IPS DF 4.7 (cell line): ENCODE measurements at regions not wholly inside any gene's neighbourhood (a gene's known extent, or its start where the extent isn't known, plus 50 kb on each side); places are given as distances from the start of the nearest gene placed in this dataset.

Source experiments
- DNase-seq: peaks from one replicate; pipeline ENCODE4 v3.0.0-alpha.2; 2013; ENCODE audit warnings: low spot score; ENCODE audit errors: extremely low read depth

- no peak for DNase-seq
Observed at GRCh38 chr15:77557564-77557963, 75.1 kb downstream of the LINGO1 start.

- DNase-seq: no peak
Observed at GRCh38 chr15:77557144-77557543, 75.6 kb downstream of the LINGO1 start.

GRCh38 chr15:77556622-77557021 lies 76.1 kb downstream of the LINGO1 start:
- DNase-seq: no peak

- no peak for DNase-seq
Observed at GRCh38 chr15:77555232-77555631, 77.5 kb downstream of the LINGO1 start.

- no peak for DNase-seq
Observed at GRCh38 chr15:77554306-77555080, 78.2 kb downstream of the LINGO1 start.

- no peak for DNase-seq
Observed at GRCh38 chr15:77553695-77554094, 79.0 kb downstream of the LINGO1 start.

- no peak for DNase-seq
Observed at GRCh38 chr15:77553257-77553656, 79.5 kb downstream of the LINGO1 start.

GRCh38 chr15:77552066-77552465 lies 80.6 kb downstream of the LINGO1 start:
- DNase-seq: no peak

GRCh38 chr15:77550301-77551251 lies 82.1 kb downstream of the LINGO1 start:
- no peak for DNase-seq

GRCh38 chr15:77549576-77550288 lies 83.0 kb downstream of the LINGO1 start:
- DNase-seq: no peak

- no peak for DNase-seq
Observed at GRCh38 chr15:77548589-77549557, 83.8 kb downstream of the LINGO1 start.

- no peak for DNase-seq
Observed at GRCh38 chr15:77547801-77548588, 84.7 kb downstream of the LINGO1 start.

- DNase-seq: no peak
Observed at GRCh38 chr15:77546870-77547269, 85.8 kb downstream of the LINGO1 start.

- no peak for DNase-seq
Observed at GRCh38 chr15:77546050-77546501, 86.6 kb downstream of the LINGO1 start.

GRCh38 chr15:77545058-77545457 lies 87.7 kb downstream of the LINGO1 start:
- no peak for DNase-seq

GRCh38 chr15:77544162-77544561 lies 88.5 kb downstream of the LINGO1 start:
- no peak for DNase-seq

GRCh38 chr15:77543159-77543882 lies 89.4 kb downstream of the LINGO1 start:
- peak; percentile 58 for DNase-seq

GRCh38 chr15:77542491-77543001 lies 90.2 kb downstream of the LINGO1 start:
- DNase-seq: no peak
